ENCODE measurements at regions not wholly inside any gene's neighbourhood (a gene's known extent, or its start where the extent isn't known, plus 50 kb on each side); places are given as distances from the start of the nearest gene placed in this dataset.

DNA sequence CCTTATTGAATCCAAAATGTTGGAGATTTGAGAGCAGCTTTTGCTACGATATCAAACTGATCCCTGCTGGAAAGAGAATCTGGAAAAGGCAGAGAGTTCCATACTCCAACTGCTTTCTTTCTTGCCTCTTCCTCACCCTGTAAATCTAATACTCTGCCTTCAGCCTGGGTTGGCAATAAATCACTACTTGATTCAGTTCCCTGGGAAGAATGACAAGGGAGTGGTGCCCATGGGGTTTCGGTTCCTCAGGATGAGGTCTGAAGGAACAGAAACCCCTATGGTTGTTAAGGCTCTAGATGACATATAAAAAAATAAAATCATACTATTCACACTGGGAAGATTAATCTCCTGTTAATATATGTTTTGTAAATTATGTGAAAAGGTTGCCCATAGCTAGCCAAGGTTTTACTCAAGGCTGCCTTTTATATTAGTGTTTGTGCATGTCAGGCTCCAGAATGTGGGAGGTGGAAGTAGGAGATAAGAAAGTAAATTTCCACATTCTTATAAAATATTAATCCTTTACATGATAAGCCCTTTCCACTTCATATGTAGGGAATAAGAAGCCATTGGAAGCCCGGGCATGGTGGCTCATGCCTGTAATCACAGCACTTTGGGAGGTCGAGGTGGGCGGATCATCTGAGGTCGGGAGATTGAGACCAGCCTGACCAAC is 106.2 kb upstream of the CACNA2D1 start:
- no peak overlapping the region for H3K4me3 ChIP-seq
- DNase-seq: peak in 1 of 2 donors; percentile 40
- H3K9me3 ChIP-seq: peaks cover 0 to 5% (median under 1%) of the 10 kb centered on the region in 4 donors
- no peaks in the 10 kb centered on the region for H3K27me3 ChIP-seq
- H3K36me3 ChIP-seq: no peaks in the 10 kb centered on the region
- TF ChIP-seq POLR2A (IDR thresholded peaks at IDR 0.05): no peak
- no peak for TF ChIP-seq POLR2AphosphoS5 (IDR thresholded peaks at IDR 0.05)
- TF ChIP-seq, protein P1, sequence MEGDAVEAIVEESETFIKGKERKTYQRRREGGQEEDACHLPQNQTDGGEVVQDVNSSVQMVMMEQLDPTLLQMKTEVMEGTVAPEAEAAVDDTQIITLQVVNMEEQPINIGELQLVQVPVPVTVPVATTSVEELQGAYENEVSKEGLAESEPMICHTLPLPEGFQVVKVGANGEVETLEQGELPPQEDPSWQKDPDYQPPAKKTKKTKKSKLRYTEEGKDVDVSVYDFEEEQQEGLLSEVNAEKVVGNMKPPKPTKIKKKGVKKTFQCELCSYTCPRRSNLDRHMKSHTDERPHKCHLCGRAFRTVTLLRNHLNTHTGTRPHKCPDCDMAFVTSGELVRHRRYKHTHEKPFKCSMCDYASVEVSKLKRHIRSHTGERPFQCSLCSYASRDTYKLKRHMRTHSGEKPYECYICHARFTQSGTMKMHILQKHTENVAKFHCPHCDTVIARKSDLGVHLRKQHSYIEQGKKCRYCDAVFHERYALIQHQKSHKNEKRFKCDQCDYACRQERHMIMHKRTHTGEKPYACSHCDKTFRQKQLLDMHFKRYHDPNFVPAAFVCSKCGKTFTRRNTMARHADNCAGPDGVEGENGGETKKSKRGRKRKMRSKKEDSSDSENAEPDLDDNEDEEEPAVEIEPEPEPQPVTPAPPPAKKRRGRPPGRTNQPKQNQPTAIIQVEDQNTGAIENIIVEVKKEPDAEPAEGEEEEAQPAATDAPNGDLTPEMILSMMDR (IDR thresholded peaks at IDR 0.05): no peak
- TF ChIP-seq EP300 (IDR thresholded peaks at IDR 0.05): no peak
- H3K27ac ChIP-seq: no peak overlapping the region
- intact Hi-C loops (cut with DNase I; ENCODE audit: low total_unique reads): no loop called here
- 28 to 55% (median 51%) methylated on average over 6 of the region's 6 CpGs for WGBS, 5 donors
- H3K4me1 ChIP-seq: peaks cover 0 to 6% (median 0%) of the 10 kb centered on the region in 4 donors

DNA sequence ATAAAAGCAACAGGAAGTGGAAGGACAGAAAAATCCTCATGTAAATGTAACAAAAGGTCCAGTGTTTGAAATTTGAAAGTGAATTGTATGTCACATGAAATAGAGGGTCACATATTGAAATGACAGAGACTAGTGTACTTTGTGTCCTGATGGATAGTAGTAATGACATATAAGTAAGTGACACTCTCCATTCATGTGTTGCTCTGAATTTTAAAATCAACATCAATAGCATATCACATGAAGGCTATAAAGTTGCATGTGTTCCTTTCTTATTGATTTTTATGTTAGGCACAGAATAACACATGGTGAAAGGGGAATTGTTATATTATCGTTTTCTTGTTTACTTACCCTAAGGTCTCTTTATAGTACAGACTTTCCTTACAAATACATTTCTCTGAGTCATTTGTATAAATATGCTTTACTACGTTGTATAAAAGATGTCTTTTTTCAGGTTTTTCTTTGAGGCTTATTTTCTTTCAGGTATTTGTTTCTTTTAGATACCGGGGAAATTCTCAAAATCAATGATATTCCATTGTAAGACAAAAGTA is 104.6 kb upstream of the CACNA2D1 start:
- no peak for DNase-seq
- Histone ChIP-seq H3K4me3 (no peak overlapping the region), H3K4me1 (peaks cover 0 to 6% (median 0%) of the 10 kb centered on the region in 4 donors), H3K27me3 (no peaks in the 10 kb centered on the region), H3K9me3 (peaks cover 0 to 4% (median 0%) of the 10 kb centered on the region in 4 donors), H3K27ac (no peak overlapping the region), H3K36me3 (no peaks in the 10 kb centered on the region)
- WGBS, 5 donors: 29 to 43% (median 35%) methylated on average over 3 of the region's 3 CpGs
- intact Hi-C loops (cut with DNase I; ENCODE audit: low total_unique reads): no loop called here
- TF ChIP-seq, protein P1 (IDR thresholded peaks at IDR 0.05): no peak
- TF ChIP-seq EP300 (IDR thresholded peaks at IDR 0.05) (no peak), POLR2AphosphoS5 (IDR thresholded peaks at IDR 0.05) (no peak), POLR2A (IDR thresholded peaks at IDR 0.05) (no peak)

DNA sequence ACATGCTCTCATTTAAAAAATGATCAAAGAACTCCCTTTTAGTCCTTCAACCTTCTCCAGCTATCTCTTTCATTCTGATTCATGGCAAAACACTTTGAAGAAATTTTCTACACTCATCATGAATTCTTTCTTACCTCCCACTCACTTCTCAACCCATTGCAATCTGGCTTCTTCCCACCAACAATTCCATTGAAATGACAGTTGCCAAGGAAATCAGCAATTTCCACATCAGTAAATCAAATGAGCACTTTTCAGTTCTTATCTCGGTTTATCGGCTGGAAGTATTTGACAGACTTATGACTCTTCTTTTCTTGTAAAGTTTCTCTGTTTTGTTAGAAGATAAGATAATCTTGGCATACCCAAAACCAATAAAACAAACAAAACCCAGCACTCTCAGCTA is 99.1 kb upstream of the CACNA2D1 start:
- Histone ChIP-seq H3K27me3 (no peaks in the 10 kb centered on the region), H3K27ac (no peak overlapping the region), H3K4me1 (no peaks in the 10 kb centered on the region), H3K9me3 (no peaks in the 10 kb centered on the region), H3K4me3 (no peak overlapping the region), H3K36me3 (no peaks in the 10 kb centered on the region)
- TF ChIP-seq, protein P1 (IDR thresholded peaks at IDR 0.05): no peak
- TF ChIP-seq EP300 (IDR thresholded peaks at IDR 0.05) (no peak), POLR2AphosphoS5 (IDR thresholded peaks at IDR 0.05) (no peak), POLR2A (IDR thresholded peaks at IDR 0.05) (no peak)
- DNase-seq: no peak
- intact Hi-C loops (cut with DNase I; ENCODE audit: low total_unique reads): no loop called here
- 18 to 45% (median 28%) methylated on average over 2 of the region's 2 CpGs for WGBS, 5 donors

DNA sequence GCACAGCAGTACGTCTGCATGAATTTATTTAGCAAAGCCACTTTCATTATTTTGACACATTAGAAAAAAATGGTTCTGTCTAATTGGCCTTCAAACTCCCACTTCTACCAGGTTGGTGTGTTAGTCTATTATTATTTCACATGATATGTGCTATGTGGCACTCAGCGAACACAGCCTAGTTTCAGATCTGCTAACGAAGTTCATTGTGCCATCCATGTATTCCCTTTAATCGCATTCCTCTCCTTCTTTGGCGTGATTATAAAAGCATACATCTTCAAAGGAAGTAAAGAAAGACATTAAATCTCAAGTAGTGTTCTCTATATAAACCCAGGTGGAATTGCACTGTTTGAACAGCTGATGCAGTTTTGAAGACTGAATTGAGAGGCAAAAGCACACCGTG is 96.4 kb upstream of the CACNA2D1 start:
- TF ChIP-seq, protein P1 (IDR thresholded peaks at IDR 0.05): no peak
- TF ChIP-seq POLR2AphosphoS5 (IDR thresholded peaks at IDR 0.05): no peak
- TF ChIP-seq EP300 (IDR thresholded peaks at IDR 0.05): no peak
- Histone ChIP-seq H3K36me3 (no peaks in the 10 kb centered on the region), H3K4me3 (no peak overlapping the region), H3K27ac (no peak overlapping the region), H3K9me3 (no peaks in the 10 kb centered on the region), H3K4me1 (no peaks in the 10 kb centered on the region), H3K27me3 (no peaks in the 10 kb centered on the region)
- WGBS, 5 donors: 76 to 91% (median 82%) methylated on average over 6 of the region's 6 CpGs
- DNase-seq: no peak
- intact Hi-C loops (cut with DNase I; ENCODE audit: low total_unique reads): no loop called here

Measured in stomach (tissue), 8 donors.